WERI-Rb-1 (cell line): ENCODE measurements at regions not wholly inside any gene's neighbourhood (a gene's known extent, or its start where the extent isn't known, plus 50 kb on each side); places are given as distances from the start of the nearest gene placed in this dataset.
A peak's percentile ranks its signal among the peaks of the same experiment; 100 is the strongest.
"Not testable (repeated sequence)": the region's sequence is repeated elsewhere in the genome, so short reads cannot be mapped to it uniquely, and the experiment has no call there.

ENCODE experiments used
- DNase-seq: peaks from one replicate; pipeline ENCODE4 v3.0.0-alpha.2; 2020
- H3K27ac ChIP-seq: fragments of 250-450 bp; sonication (Bioruptor Pico); 2 replicates; pipeline ENCODE4 v1.5.1; 2020; ENCODE audit warnings: mild to moderate bottlenecking, moderate library complexity
- H3K27me3 ChIP-seq: fragments of 250-450 bp; sonication (Bioruptor Pico); 2 replicates; pipeline ENCODE4 v1.5.1; 2021; ENCODE audit warnings: mild to moderate bottlenecking, low read depth, moderate library complexity; ENCODE audit not compliant: insufficient read depth, severe bottlenecking
- H3K36me3 ChIP-seq: fragments of 250-450 bp; sonication (Bioruptor Pico); 2 replicates; pipeline ENCODE4 v1.5.1; 2020; ENCODE audit warnings: mild to moderate bottlenecking, moderate library complexity
- H3K4me3 ChIP-seq: 2 replicates; pipeline ENCODE4 v1.5.1; 2011; ENCODE audit warnings: low read depth, mild to moderate bottlenecking, control low read depth, low read length
- H3K9me3 ChIP-seq: fragments of 250-450 bp; sonication (Bioruptor Pico); 2 replicates; pipeline ENCODE4 v1.5.1; 2021; ENCODE audit warnings: mild to moderate bottlenecking, moderate library complexity; ENCODE audit not compliant: severe bottlenecking
- CTCF ChIP-seq: IDR thresholded peaks from 2 replicates; pipeline ENCODE4 v1.5.1; 2011; ENCODE audit warnings: low read depth, mild to moderate bottlenecking, control low read depth, inconsistent platforms, low read length

- no peak for TF ChIP-seq CTCF
- Histone ChIP-seq H3K9me3 (no peaks in the 10 kb centered on the region), H3K4me3 (no peak overlapping the region), H3K27ac (no peak overlapping the region), H3K36me3 (no peaks in the 10 kb centered on the region), H3K27me3 (no peaks in the 10 kb centered on the region)
- DNase-seq = peak; percentile 77
These were observed 154.3 kb upstream of the DTNBP1 start for GRCh38 chr6:15817100-15817499.

GRCh38 chr6:15816661-15817060, 153.8 kb upstream of the DTNBP1 start:
- DNase-seq = no peak
- Histone ChIP-seq H3K27ac (no peak overlapping the region), H3K9me3 (no peaks in the 10 kb centered on the region), H3K4me3 (no peak overlapping the region), H3K27me3 (no peaks in the 10 kb centered on the region), H3K36me3 (no peaks in the 10 kb centered on the region)
- TF ChIP-seq CTCF = no peak

- H3K36me3 ChIP-seq, H3K27ac ChIP-seq, H3K27me3 ChIP-seq, H3K9me3 ChIP-seq, DNase-seq, H3K4me3 ChIP-seq: not testable (repeated sequence)
These were observed 150.9 kb upstream of the DTNBP1 start for GRCh38 chr6:15813698-15814097.

- no peak for DNase-seq
- Histone ChIP-seq H3K4me3 (no peak overlapping the region), H3K27me3 (no peaks in the 10 kb centered on the region), H3K27ac (peak overlapping the region; percentile 53), H3K9me3 (no peaks in the 10 kb centered on the region), H3K36me3 (no peaks in the 10 kb centered on the region)
- TF ChIP-seq CTCF = peak; percentile 30; the same call in 1 of the 2 replicates
These were observed 148.3 kb upstream of the DTNBP1 start for GRCh38 chr6:15811107-15811506.

- Histone ChIP-seq H3K27me3 (no peaks in the 10 kb centered on the region), H3K4me3 (no peak overlapping the region)
- TF ChIP-seq CTCF = no peak
These were observed 147.8 kb upstream of the DTNBP1 start for GRCh38 chr6:15810618-15811017.

GRCh38 chr6:15809367-15809766, 146.5 kb upstream of the DTNBP1 start:
- H3K9me3 ChIP-seq = peaks cover 3% of the 10 kb centered on the region
- no peaks in the 10 kb centered on the region for H3K36me3 ChIP-seq
- no peak for DNase-seq
- TF ChIP-seq CTCF = no peak
- H3K4me3 ChIP-seq = no peak overlapping the region
- H3K27ac ChIP-seq = peak overlapping the region; percentile 55
- H3K27me3 ChIP-seq = no peaks in the 10 kb centered on the region

More at GRCh38 chr6:15810618-15811017, 147.8 kb upstream of the DTNBP1 start:
- H3K9me3 ChIP-seq = peaks cover 3% of the 10 kb centered on the region
- H3K36me3 ChIP-seq = no peaks in the 10 kb centered on the region
- DNase-seq = peak; percentile 57
- H3K27ac ChIP-seq = peak overlapping the region; percentile 55
